ENCODE measurements at regions not wholly inside any gene's neighbourhood (a gene's known extent, or its start where the extent isn't known, plus 50 kb on each side); places are given as distances from the start of the nearest gene placed in this dataset.
"Not testable (repeated sequence)": the region's sequence is repeated elsewhere in the genome, so short reads cannot be mapped to it uniquely, and the experiment has no call there.

GRCh38 chr5:106246044-106246745 lies 1424.5 kb downstream of the EFNA5 start:
- not testable (repeated sequence) for TF ChIP-seq CTCF (IDR thresholded peaks at IDR 0.05 in 4 of 5, conservative IDR thresholded peaks at IDR 0.05 in 1 of 5); POLR2A (IDR thresholded peaks at IDR 0.05)
